ENCODE measurements at regions not wholly inside any gene's neighbourhood (a gene's known extent, or its start where the extent isn't known, plus 50 kb on each side); places are given as distances from the start of the nearest gene placed in this dataset.

GRCh38 chr1:188244681-188245080 lies 1415.9 kb downstream of the PLA2G4A start:
- Histone ChIP-seq H3K9me3 (replicated peaks) (no peaks in the 10 kb centered on the region), H3K4me1 (no peaks in the 10 kb centered on the region), H3K4me3 (no peak overlapping the region), H3K36me3 (no peaks in the 10 kb centered on the region), H3K27ac (replicated peaks) (no peak overlapping the region), H3K27me3 (ENCODE audit: low read depth) (no peaks in the 10 kb centered on the region)
- intact Hi-C loops (cut with micrococcal nuclease): no loop called here
- no peak for TF ChIP-seq CTCF (IDR thresholded peaks at IDR 0.05; ENCODE audit: borderline replicate concordance)
- no peak for DNase-seq

GRCh38 chr1:188247255-188247654 lies 1418.5 kb downstream of the PLA2G4A start:
- Histone ChIP-seq H3K27me3 (ENCODE audit: low read depth) (no peaks in the 10 kb centered on the region), H3K36me3 (no peaks in the 10 kb centered on the region), H3K4me3 (no peak overlapping the region), H3K27ac (replicated peaks) (no peak overlapping the region), H3K9me3 (replicated peaks) (no peaks in the 10 kb centered on the region), H3K4me1 (no peaks in the 10 kb centered on the region)
- no peak for TF ChIP-seq CTCF (IDR thresholded peaks at IDR 0.05; ENCODE audit: borderline replicate concordance)
- intact Hi-C loops (cut with micrococcal nuclease): no loop called here
- DNase-seq: no peak

- no peaks in the 10 kb centered on the region for H3K27me3 ChIP-seq (ENCODE audit: low read depth)
- no peaks in the 10 kb centered on the region for H3K36me3 ChIP-seq
- H3K4me1 ChIP-seq: no peaks in the 10 kb centered on the region
- intact Hi-C loops (cut with micrococcal nuclease): no loop called here
- no peak for DNase-seq
- no peak overlapping the region for H3K27ac ChIP-seq (replicated peaks)
- H3K9me3 ChIP-seq (replicated peaks): peaks cover 10% of the 10 kb centered on the region
- no peak overlapping the region for H3K4me3 ChIP-seq
- TF ChIP-seq CTCF (IDR thresholded peaks at IDR 0.05; ENCODE audit: borderline replicate concordance): no peak
Observed at GRCh38 chr1:188249811-188250210, 1421.1 kb downstream of the PLA2G4A start.

GRCh38 chr1:188251036-188251435 lies 1422.3 kb downstream of the PLA2G4A start:
- TF ChIP-seq CTCF (IDR thresholded peaks at IDR 0.05; ENCODE audit: borderline replicate concordance): no peak
- H3K4me1 ChIP-seq: no peaks in the 10 kb centered on the region
- no peaks in the 10 kb centered on the region for H3K27me3 ChIP-seq (ENCODE audit: low read depth)
- DNase-seq: no peak
- H3K36me3 ChIP-seq: no peaks in the 10 kb centered on the region
- peaks cover 23% of the 10 kb centered on the region for H3K9me3 ChIP-seq (replicated peaks)
- intact Hi-C loops (cut with micrococcal nuclease): no loop called here
- H3K4me3 ChIP-seq: no peak overlapping the region
- H3K27ac ChIP-seq (replicated peaks): no peak overlapping the region

GRCh38 chr1:188261849-188262248 lies 1433.1 kb downstream of the PLA2G4A start:
- no peaks in the 10 kb centered on the region for H3K4me1 ChIP-seq
- DNase-seq: no peak
- H3K4me3 ChIP-seq: no peak overlapping the region
- H3K27me3 ChIP-seq (ENCODE audit: low read depth): no peaks in the 10 kb centered on the region
- peaks cover 21% of the 10 kb centered on the region for H3K9me3 ChIP-seq (replicated peaks)
- intact Hi-C loops (cut with micrococcal nuclease): no loop called here
- TF ChIP-seq CTCF (IDR thresholded peaks at IDR 0.05; ENCODE audit: borderline replicate concordance): no peak
- H3K27ac ChIP-seq (replicated peaks): no peak overlapping the region
- H3K36me3 ChIP-seq: no peaks in the 10 kb centered on the region

- no peak overlapping the region for H3K4me3 ChIP-seq
- intact Hi-C loops (cut with micrococcal nuclease): no loop called here
- no peak for TF ChIP-seq CTCF (IDR thresholded peaks at IDR 0.05; ENCODE audit: borderline replicate concordance)
- no peaks in the 10 kb centered on the region for H3K27me3 ChIP-seq (ENCODE audit: low read depth)
- peaks cover 14% of the 10 kb centered on the region for H3K9me3 ChIP-seq (replicated peaks)
- no peaks in the 10 kb centered on the region for H3K4me1 ChIP-seq
- no peak overlapping the region for H3K27ac ChIP-seq (replicated peaks)
- no peaks in the 10 kb centered on the region for H3K36me3 ChIP-seq
- no peak for DNase-seq
Observed at GRCh38 chr1:188269956-188270355, 1441.2 kb downstream of the PLA2G4A start.
